HTR-8/SVneo (cell line): ENCODE measurements at regions not wholly inside any gene's neighbourhood (a gene's known extent, or its start where the extent isn't known, plus 50 kb on each side); places are given as distances from the start of the nearest gene placed in this dataset.
"Not testable (repeated sequence)": the region's sequence is repeated elsewhere in the genome, so short reads cannot be mapped to it uniquely, and the experiment has no call there.

Experiments used
- DNase-seq: peaks from one replicate; pipeline ENCODE4 v3.0.0; 2011; ENCODE audit warnings: low spot score, mixed read lengths; ENCODE audit not compliant: insufficient read length
- FAIRE-seq: peaks from 2 replicates; lab custom pipeline; 2011; peaks lifted over from hg19 to GRCh38; lab: Jason Lieb, UNC

GRCh38 chr1:228884615-228885566 is 149.6 kb downstream of the RHOU start:
- FAIRE-seq (no peak), DNase-seq (no peak)

GRCh38 chr1:228885845-228886244 is 150.6 kb downstream of the RHOU start:
- FAIRE-seq (no peak), DNase-seq (no peak)

- DNase-seq (no peak), FAIRE-seq (no peak)
These were observed 151.8 kb downstream of the RHOU start for GRCh38 chr1:228887101-228887500.

GRCh38 chr1:228887960-228888359 is 152.7 kb downstream of the RHOU start:
- FAIRE-seq, result no peak
- DNase-seq, result no peak

GRCh38 chr1:228889289-228889688 is 154.0 kb downstream of the RHOU start:
- FAIRE-seq (no peak), DNase-seq (no peak)

GRCh38 chr1:228891272-228892034 is 156.2 kb downstream of the RHOU start:
- peak; percentile 63 for FAIRE-seq
- peak; percentile 50 for DNase-seq

GRCh38 chr1:228892200-228892599 is 156.9 kb downstream of the RHOU start:
- not testable (repeated sequence) for FAIRE-seq, DNase-seq

GRCh38 chr1:228894442-228894989 is 159.2 kb downstream of the RHOU start:
- FAIRE-seq (no peak), DNase-seq (no peak)

GRCh38 chr1:228897901-228898300 is 162.6 kb downstream of the RHOU start:
- no peak for FAIRE-seq
- DNase-seq, result no peak

- no peak for FAIRE-seq
These were observed 163.3 kb downstream of the RHOU start for GRCh38 chr1:228898582-228898992.

GRCh38 chr1:228899421-228899956 is 164.2 kb downstream of the RHOU start:
- FAIRE-seq (no peak), DNase-seq (no peak)

More at GRCh38 chr1:228898582-228898992, 163.3 kb downstream of the RHOU start:
- no peak for DNase-seq

GRCh38 chr1:228900099-228900885 is 165.0 kb downstream of the RHOU start:
- FAIRE-seq (no peak), DNase-seq (no peak)

- FAIRE-seq, result no peak
These were observed 165.7 kb downstream of the RHOU start for GRCh38 chr1:228900886-228901392.

GRCh38 chr1:228901936-228902681 is 166.8 kb downstream of the RHOU start:
- DNase-seq (no peak), FAIRE-seq (peak; percentile 31)

More at GRCh38 chr1:228900886-228901392, 165.7 kb downstream of the RHOU start:
- DNase-seq, result no peak

- peak; percentile 87 for FAIRE-seq
- peak; percentile 88 for DNase-seq
These were observed 167.6 kb downstream of the RHOU start for GRCh38 chr1:228902781-228903433.

GRCh38 chr1:228903434-228904071 is 168.3 kb downstream of the RHOU start:
- no peak for FAIRE-seq
- no peak for DNase-seq

GRCh38 chr1:228904222-228904621 is 168.9 kb downstream of the RHOU start:
- FAIRE-seq (no peak), DNase-seq (no peak)

- FAIRE-seq, result no peak
These were observed 170.4 kb downstream of the RHOU start for GRCh38 chr1:228905701-228906101.

More at GRCh38 chr1:228905701-228906101, 170.4 kb downstream of the RHOU start:
- no peak for DNase-seq
